ENCODE measurements at regions not wholly inside any gene's neighbourhood (a gene's known extent, or its start where the extent isn't known, plus 50 kb on each side); places are given as distances from the start of the nearest gene placed in this dataset.
A peak's percentile ranks its signal among the peaks of the same experiment; 100 is the strongest.

GRCh38 chr19:32201636-32202051 lies 143.8 kb upstream of the ZNF507 start:
- peak; percentile 66 for DNase-seq (ENCODE audit: low read depth)

GRCh38 chr19:32202244-32202643 lies 143.2 kb upstream of the ZNF507 start:
- no peak for DNase-seq (ENCODE audit: low read depth)

- no peak for DNase-seq (ENCODE audit: low read depth)
Observed at GRCh38 chr19:32203161-32203560, 142.2 kb upstream of the ZNF507 start.

- peak; percentile 35 for DNase-seq (ENCODE audit: low read depth)
Observed at GRCh38 chr19:32206065-32206464, 139.3 kb upstream of the ZNF507 start.

- no peak for DNase-seq (ENCODE audit: low read depth)
Observed at GRCh38 chr19:32208060-32208459, 137.3 kb upstream of the ZNF507 start.

GRCh38 chr19:32219392-32219791 lies 126.0 kb upstream of the ZNF507 start:
- no peak for DNase-seq (ENCODE audit: low read depth)

GRCh38 chr19:32219881-32220472 lies 125.4 kb upstream of the ZNF507 start:
- DNase-seq (ENCODE audit: low read depth), result no peak

- no peak for DNase-seq (ENCODE audit: low read depth)
Observed at GRCh38 chr19:32220951-32221350, 124.5 kb upstream of the ZNF507 start.

- DNase-seq (ENCODE audit: low read depth), result no peak
Observed at GRCh38 chr19:32222556-32222955, 122.9 kb upstream of the ZNF507 start.

GRCh38 chr19:32223106-32223505 lies 122.3 kb upstream of the ZNF507 start:
- DNase-seq (ENCODE audit: low read depth), result no peak

GRCh38 chr19:32223595-32224370 lies 121.6 kb upstream of the ZNF507 start:
- DNase-seq (ENCODE audit: low read depth), result peak; percentile 33

GRCh38 chr19:32224371-32225244 lies 120.8 kb upstream of the ZNF507 start:
- peak; percentile 73 for DNase-seq (ENCODE audit: low read depth)

- no peak for DNase-seq (ENCODE audit: low read depth)
Observed at GRCh38 chr19:32227561-32228165, 117.7 kb upstream of the ZNF507 start.

- DNase-seq (ENCODE audit: low read depth), result no peak
Observed at GRCh38 chr19:32230441-32230840, 115.0 kb upstream of the ZNF507 start.

GRCh38 chr19:32231020-32231419 lies 114.4 kb upstream of the ZNF507 start:
- DNase-seq (ENCODE audit: low read depth), result no peak

- no peak for DNase-seq (ENCODE audit: low read depth)
Observed at GRCh38 chr19:32231691-32232090, 113.7 kb upstream of the ZNF507 start.

GRCh38 chr19:32232449-32232848 lies 113.0 kb upstream of the ZNF507 start:
- DNase-seq (ENCODE audit: low read depth), result no peak

GRCh38 chr19:32233091-32233490 lies 112.3 kb upstream of the ZNF507 start:
- DNase-seq (ENCODE audit: low read depth), result peak; percentile 34

- DNase-seq (ENCODE audit: low read depth), result no peak
Observed at GRCh38 chr19:32233885-32234284, 111.5 kb upstream of the ZNF507 start.

GRCh38 chr19:32234663-32235217 lies 110.7 kb upstream of the ZNF507 start:
- no peak for DNase-seq (ENCODE audit: low read depth)

- DNase-seq (ENCODE audit: low read depth), result no peak
Observed at GRCh38 chr19:32238076-32238475, 107.3 kb upstream of the ZNF507 start.

- DNase-seq (ENCODE audit: low read depth), result no peak
Observed at GRCh38 chr19:32240316-32240715, 105.1 kb upstream of the ZNF507 start.

Data from Daoy (cell line).